ENCODE measurements at regions not wholly inside any gene's neighbourhood (a gene's known extent, or its start where the extent isn't known, plus 50 kb on each side); places are given as distances from the start of the nearest gene placed in this dataset.
"Not testable (repeated sequence)": the region's sequence is repeated elsewhere in the genome, so short reads cannot be mapped to it uniquely, and the experiment has no call there.

GRCh38 chr5:94093300-94093699 lies 351.9 kb upstream of the POU5F2 start:
- CTCF ChIA-PET = interaction anchor here (0.6 kb wide), 1 partner anchor 13 kb away, joined by 3 read pairs; no protein-coding TSS in a partner anchor
- POLR2A ChIA-PET = interaction anchor here (0.7 kb wide), 1 partner anchor 1017 kb away, joined by 3 read pairs; no protein-coding TSS in a partner anchor
- no peak for DNase-seq (ENCODE audit: low read depth, low spot score)

DNA sequence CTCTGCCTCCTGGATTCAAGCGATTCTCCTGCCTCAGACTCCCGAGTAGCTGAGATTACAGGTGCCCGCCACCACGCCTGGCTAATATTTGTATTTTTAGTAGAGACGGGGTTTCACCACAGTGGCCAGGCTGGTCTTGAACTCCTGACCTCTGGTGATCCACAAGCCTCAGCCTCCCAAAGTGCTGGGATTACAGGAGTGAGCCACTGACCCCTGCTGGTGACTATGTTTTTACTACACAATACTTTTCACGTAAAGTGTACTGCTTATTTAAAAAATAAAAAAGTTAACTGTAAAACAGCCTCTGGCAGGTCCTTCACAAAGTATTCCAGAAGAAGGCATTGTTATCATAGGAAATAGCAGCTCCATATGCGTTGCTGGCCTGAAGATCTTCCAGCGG lies 345.2 kb upstream of the POU5F2 start:
- intact Hi-C loops (cut with micrococcal nuclease; ENCODE audit: unreplicated experiment); H3K36me3 ChIP-seq (ENCODE audit: control insufficient read depth, insufficient read depth, low read length); H3K27me3 ChIP-seq (ENCODE audit: control insufficient read depth, insufficient read depth, low read length); POLR2A ChIA-PET; CTCF ChIA-PET; DNase-seq (ENCODE audit: low read depth, low spot score); H3K27ac ChIP-seq (ENCODE audit: low read length); H3K4me3 ChIP-seq (ENCODE audit: low read depth in 2 of 2, low read length in 2 of 2); H3K9me3 ChIP-seq (ENCODE audit: control insufficient read depth, insufficient read depth, low read depth, low read length); BruUV-seq (replicated peaks); in situ Hi-C loops (cut with HindIII; ENCODE audit: low pct_unique_long_range_greater_than_20kb, low sequenced_read_pairs); H3K4me1 ChIP-seq (ENCODE audit: control insufficient read depth, insufficient read depth, low read length): not testable (repeated sequence)
- peak; percentile 60; the same call in 1 of the 2 replicates for ATAC-seq
- peak; percentile 63 for TF ChIP-seq CTCF (IDR thresholded peaks at IDR 0.05)

More at GRCh38 chr5:94093300-94093699, 351.9 kb upstream of the POU5F2 start:
- no peak for ATAC-seq
- Histone ChIP-seq H3K27ac (ENCODE audit: low read length) (no peak overlapping the region), H3K9me3 (ENCODE audit: control insufficient read depth, insufficient read depth, low read depth, low read length) (no peaks in the 10 kb centered on the region), H3K27me3 (ENCODE audit: control insufficient read depth, insufficient read depth, low read length) (no peaks in the 10 kb centered on the region), H3K36me3 (ENCODE audit: control insufficient read depth, insufficient read depth, low read length) (no peaks in the 10 kb centered on the region), H3K4me3 (ENCODE audit: low read depth in 2 of 2, low read length in 2 of 2) (no peak overlapping the region), H3K4me1 (ENCODE audit: control insufficient read depth, insufficient read depth, low read length) (no peaks in the 10 kb centered on the region)
- in situ Hi-C loops (cut with HindIII; ENCODE audit: low pct_unique_long_range_greater_than_20kb, low sequenced_read_pairs) = no loop called here
- intact Hi-C loops (cut with micrococcal nuclease; ENCODE audit: unreplicated experiment) = no loop called here
- BruUV-seq (replicated peaks) = no TSS peak
- TF ChIP-seq CTCF (IDR thresholded peaks at IDR 0.05) (no peak), SIN3A (IDR thresholded peaks at IDR 0.05; ENCODE audit: borderline replicate concordance, insufficient read depth, low read depth, low read length) (no peak), TCF7L2 (IDR thresholded peaks at IDR 0.05; ENCODE audit: low read depth, low read length) (no peak), POLR2AphosphoS5 (IDR thresholded peaks at IDR 0.05; ENCODE audit: low read depth, low read length) (no peak)
- TF ChIP-seq, protein P1, sequence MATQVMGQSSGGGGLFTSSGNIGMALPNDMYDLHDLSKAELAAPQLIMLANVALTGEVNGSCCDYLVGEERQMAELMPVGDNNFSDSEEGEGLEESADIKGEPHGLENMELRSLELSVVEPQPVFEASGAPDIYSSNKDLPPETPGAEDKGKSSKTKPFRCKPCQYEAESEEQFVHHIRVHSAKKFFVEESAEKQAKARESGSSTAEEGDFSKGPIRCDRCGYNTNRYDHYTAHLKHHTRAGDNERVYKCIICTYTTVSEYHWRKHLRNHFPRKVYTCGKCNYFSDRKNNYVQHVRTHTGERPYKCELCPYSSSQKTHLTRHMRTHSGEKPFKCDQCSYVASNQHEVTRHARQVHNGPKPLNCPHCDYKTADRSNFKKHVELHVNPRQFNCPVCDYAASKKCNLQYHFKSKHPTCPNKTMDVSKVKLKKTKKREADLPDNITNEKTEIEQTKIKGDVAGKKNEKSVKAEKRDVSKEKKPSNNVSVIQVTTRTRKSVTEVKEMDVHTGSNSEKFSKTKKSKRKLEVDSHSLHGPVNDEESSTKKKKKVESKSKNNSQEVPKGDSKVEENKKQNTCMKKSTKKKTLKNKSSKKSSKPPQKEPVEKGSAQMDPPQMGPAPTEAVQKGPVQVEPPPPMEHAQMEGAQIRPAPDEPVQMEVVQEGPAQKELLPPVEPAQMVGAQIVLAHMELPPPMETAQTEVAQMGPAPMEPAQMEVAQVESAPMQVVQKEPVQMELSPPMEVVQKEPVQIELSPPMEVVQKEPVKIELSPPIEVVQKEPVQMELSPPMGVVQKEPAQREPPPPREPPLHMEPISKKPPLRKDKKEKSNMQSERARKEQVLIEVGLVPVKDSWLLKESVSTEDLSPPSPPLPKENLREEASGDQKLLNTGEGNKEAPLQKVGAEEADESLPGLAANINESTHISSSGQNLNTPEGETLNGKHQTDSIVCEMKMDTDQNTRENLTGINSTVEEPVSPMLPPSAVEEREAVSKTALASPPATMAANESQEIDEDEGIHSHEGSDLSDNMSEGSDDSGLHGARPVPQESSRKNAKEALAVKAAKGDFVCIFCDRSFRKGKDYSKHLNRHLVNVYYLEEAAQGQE (IDR thresholded peaks at IDR 0.05; ENCODE audit: insufficient read depth in 1 of 2, low read depth in 2 of 2, low read length in 1 of 2) = no peak

Data from Panc1 (cell line).